ENCODE measurements at regions not wholly inside any gene's neighbourhood (a gene's known extent, or its start where the extent isn't known, plus 50 kb on each side); places are given as distances from the start of the nearest gene placed in this dataset.
"Not testable (repeated sequence)": the region's sequence is repeated elsewhere in the genome, so short reads cannot be mapped to it uniquely, and the experiment has no call there.

GRCh38 chr10:109178591-109178990, 744.7 kb downstream of the XPNPEP1 start:
- no peak for DNase-seq

DNA sequence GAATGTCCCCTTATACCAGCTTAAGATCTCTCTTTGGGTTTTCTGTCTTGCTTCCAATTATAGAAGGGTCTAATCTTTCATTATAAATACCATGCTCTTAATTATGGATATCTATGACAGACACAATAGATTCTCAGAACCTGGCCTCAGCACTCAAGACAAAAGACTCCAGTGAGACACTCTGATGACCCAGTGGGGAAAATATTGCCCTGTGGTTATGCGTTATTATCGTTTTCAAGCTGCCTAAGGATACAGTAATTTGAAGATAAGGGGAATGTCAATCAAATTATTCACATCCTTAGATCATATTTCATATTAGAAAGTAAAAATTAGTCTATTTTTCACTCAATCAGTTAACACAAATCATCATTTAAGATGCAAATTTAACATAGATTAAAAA, 748.8 kb downstream of the XPNPEP1 start:
- DNase-seq: no peak

- DNase-seq: no peak
Measured at GRCh38 chr10:109173937-109174336, 749.4 kb downstream of the XPNPEP1 start.

DNA sequence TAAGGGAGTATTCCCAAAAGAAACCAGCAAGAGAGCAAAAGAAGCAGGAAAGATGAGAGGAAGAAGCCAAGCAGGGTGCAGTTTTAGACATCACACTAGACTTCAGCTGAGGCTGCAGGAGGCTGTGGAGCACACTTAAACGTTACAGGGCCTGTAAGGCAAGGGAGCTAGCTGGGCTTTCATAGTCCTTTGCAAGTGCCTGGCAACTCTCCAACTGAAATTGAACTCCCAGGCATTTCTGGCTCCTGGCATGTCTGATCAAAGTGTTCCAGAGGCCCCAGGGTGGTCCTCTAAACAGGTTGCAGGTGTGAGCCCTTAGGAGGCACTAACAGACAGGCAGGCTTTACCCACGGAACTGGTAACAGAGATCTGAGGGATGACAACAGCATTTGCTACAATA, 750.2 kb downstream of the XPNPEP1 start:
- DNase-seq: no peak

DNA sequence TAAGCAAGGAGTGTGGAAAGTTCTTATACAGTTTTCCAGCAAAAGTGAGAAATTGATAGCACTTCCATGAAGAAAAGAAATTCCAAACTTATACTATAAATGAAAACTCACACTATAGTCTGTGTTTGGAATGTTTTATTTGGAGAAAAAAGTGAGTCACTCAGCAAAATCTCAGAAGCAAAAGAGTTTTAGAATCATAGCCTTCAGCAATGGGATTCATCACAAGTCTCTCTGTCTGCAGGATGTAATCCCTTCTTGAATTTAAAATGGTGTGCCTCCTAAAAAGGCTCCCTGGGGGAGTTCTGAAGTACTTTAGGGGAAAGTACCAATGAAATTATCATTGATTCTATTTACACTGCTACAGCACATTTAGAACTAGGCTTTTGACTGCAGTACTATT, 756.4 kb downstream of the XPNPEP1 start:
- no peak for DNase-seq

- DNase-seq: no peak
Measured at GRCh38 chr10:109159351-109159750, 764.0 kb downstream of the XPNPEP1 start.

- DNase-seq: no peak
Measured at GRCh38 chr10:109156396-109156795, 766.9 kb downstream of the XPNPEP1 start.

- no peak for DNase-seq
Measured at GRCh38 chr10:109149666-109150350, 773.5 kb downstream of the XPNPEP1 start.

- DNase-seq: no peak
Measured at GRCh38 chr10:109127363-109127762, 795.9 kb downstream of the XPNPEP1 start.

- DNase-seq: no peak
Measured at GRCh38 chr10:109126541-109126940, 796.8 kb downstream of the XPNPEP1 start.

DNA sequence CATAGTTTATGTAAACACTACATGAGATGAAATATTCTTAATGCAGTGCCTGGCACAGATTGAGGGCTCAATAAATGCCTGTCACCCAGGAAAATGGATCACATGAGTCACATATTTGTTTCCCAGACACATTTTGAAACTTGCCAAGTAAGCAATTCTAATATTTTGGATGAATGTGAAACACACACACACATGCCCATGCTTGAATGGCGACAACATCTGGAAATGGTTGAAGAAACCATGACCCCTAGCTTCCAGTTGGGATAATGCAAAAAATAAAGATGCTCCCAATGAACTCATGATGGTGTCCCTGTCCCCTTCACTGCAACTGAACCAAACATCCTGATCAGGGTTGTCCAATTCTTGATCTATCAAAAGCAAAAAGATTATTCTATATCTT, 797.3 kb downstream of the XPNPEP1 start:
- no peak for DNase-seq

GRCh38 chr10:109115179-109115578, 808.1 kb downstream of the XPNPEP1 start:
- DNase-seq: no peak

GRCh38 chr10:109114579-109114978, 808.7 kb downstream of the XPNPEP1 start:
- no peak for DNase-seq

- no peak for DNase-seq
Measured at GRCh38 chr10:109106604-109107003, 816.7 kb downstream of the XPNPEP1 start.

DNA sequence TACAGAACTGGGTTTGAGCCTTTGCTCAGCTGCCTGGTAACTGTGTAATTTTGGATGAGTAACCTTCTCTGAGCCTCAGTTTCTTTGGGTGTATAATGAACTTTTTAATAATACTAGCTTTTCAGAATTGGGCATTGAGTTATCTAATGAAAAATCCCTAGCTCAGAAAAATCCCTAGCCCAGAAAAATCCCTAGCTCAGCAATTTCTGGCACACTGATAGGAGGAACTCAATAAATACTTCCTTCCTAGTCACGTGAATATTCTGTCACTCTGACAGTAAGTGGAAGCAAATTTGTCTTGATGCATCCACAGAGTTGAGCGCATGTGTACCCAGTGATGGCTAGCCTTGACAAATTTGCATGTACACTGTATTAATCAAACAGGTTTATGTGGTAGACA, 817.6 kb downstream of the XPNPEP1 start:
- no peak for DNase-seq

GRCh38 chr10:109104806-109105205, 818.5 kb downstream of the XPNPEP1 start:
- no peak for DNase-seq

DNA sequence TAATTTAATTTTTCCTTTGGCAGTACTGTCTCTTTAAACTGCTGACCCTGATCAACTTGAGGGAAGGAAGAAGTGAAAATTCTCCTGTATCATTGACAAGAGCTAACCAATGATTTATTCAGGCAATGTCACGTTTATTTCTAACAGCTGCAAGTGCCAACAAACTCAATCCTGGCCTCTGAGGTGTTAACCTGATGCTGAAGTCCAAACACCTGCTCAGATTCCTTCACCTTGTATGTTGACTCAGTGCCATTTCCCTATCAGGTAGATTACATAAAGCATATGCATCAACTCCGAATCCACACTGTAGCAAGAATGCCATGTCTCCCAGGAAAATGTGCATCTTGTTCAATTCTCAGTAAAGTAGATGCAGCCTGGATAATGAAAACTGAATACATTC, 820.0 kb downstream of the XPNPEP1 start:
- DNase-seq: no peak

DNA sequence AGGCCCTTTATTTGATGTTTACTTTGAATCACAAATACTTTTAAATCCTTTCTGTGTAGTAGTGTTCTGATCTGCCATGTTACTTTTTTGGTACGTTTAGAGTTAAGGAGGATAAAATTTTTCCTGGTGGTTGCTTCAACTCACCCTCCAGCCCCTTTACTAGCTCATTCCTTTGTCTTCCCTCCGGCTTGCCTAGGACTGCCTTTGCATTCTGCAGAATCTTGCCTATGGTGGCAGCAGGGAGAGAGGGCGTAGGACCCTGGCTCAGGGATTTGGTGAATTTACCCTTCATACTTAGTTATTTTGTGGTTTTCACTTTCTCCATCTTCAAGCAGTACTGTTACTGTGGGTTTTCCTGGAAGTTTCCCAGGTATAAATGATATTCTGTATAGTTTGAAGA, 833.5 kb downstream of the XPNPEP1 start:
- DNase-seq: no peak

DNA sequence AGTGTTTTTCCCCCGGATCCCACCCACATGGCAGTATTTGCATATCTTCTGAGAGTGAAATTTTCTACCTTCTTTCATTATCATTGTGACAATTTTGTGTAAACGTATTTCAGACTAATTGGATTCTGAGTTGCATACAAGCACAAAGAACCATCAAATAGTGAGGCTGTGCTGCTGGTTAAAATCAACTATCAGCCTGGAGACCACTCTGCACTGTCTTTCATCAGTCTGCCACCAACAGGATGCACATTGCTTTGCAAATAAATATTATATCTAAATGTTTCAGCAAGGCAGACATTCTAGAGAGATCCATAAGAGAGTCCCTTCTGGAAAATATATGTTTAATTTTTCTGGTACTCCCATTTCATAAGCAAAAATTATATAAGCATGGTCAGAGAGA, 851.8 kb downstream of the XPNPEP1 start:
- no peak for DNase-seq

DNA sequence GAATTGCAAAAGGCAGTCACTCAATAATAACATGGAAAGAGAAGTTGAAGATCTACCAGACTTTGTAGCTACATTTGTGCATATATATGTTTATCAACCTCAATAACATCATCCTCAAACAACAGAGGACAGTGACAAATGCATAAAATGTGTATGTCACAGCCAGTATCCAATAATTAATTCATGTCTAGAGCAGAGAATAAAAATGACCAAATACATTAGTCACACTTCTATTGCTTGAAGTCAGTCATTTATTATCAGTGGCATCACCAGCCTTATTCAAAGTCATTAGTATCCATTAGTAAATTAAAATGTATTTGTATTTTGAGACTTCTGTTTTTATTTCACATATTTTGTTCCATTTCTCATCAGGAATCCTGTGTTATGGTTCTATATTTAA, 852.8 kb downstream of the XPNPEP1 start:
- DNase-seq: no peak

DNA sequence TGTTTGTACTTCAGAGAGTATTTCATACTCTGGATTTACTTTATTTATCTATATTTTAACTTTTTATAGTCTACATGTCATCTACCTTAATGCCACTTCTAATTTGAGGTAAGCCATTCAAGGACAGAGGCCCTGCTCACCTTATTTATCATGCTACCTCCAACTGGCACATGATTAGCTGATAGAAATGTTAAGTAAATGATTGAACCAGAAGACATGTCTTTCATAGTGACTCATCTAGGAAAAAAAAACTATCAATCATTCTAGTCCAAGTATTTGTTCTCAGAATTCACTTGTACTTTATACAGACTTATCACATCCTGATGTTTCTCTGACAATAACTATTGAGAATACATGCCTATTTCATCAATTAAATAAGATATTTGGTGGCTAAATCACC, 856.3 kb downstream of the XPNPEP1 start:
- no peak for DNase-seq

DNA sequence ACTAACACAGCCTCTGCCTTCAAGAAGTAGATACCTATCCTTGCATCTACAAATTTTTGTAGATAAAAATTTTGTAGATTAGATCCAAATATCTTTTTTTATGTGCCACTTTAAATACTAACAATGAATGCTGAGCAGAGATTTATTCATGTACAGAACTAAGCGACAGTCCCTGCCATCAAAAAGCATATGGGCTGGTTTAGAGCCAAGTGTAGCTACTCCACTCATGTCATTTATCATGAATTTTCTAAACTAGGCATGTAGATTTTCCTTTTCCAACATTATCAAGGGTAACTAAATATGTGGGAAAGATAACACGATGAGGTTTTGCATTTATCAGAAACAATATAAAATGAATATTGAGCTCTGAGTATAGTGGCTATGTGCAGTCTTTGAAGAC, 857.5 kb downstream of the XPNPEP1 start:
- DNase-seq: no peak

DNA sequence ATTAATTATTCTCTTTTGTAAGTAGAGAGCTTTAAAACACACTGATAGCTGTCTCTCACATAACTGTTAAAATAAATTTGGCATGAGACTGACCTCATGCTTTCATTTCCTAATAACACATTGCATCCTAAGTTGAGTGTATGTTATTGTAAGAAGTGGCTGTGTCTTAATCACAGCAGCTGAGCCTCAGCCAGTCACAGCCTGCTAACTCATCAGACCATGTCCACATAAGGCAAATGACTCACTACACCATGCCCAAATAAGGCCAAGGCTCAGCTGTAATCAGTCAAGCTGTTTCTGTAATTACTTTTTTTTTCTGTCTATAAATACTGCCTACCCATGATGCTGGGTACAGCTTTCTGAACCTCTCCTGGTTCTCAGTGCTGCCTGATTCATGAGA, 860.9 kb downstream of the XPNPEP1 start:
- no peak for DNase-seq

DNA sequence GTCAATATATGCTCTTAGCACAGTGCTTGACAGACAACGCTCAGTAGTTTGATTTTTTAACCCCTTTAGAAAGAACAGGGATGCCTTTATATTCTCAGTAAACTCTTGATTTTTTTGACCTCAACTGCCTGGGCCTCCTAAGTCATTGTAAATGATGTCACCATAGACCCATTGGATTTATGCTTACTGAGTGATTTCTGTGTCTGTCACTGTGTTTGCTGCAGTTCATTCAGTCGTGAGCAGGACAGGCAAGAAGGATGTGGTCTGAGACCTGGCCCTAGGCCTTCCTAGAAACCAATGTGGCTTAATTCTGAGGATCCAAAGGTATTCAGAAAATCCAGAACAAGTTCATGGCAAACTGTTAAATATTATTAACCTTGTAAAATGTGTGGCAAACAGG, 868.1 kb downstream of the XPNPEP1 start:
- DNase-seq: no peak

DNA sequence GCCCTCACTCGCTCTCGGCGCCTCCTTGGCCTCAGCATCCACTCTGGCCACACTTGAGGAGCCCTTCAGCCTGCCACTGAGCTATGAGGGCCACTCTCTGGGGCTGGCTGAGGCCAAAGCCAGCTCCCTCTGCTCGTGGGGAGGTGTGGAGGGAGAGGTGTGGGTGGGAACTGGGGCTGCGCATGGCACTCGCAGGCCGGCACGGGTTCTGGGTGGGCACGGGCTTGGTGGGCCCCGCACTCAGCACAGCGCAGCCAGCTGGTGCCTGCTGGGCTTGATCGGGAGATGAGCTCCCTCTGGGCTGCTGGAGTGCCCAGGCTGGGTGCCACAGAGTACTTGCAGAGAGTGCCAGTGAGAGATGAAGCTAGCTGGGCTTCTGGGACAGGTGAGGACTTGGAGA, 875.5 kb downstream of the XPNPEP1 start:
- no peak for DNase-seq

GRCh38 chr10:109046427-109046826, 876.9 kb downstream of the XPNPEP1 start:
- not testable (repeated sequence) for DNase-seq
